IMR-90 (cell line): ENCODE measurements at regions not wholly inside any gene's neighbourhood (a gene's known extent, or its start where the extent isn't known, plus 50 kb on each side); places are given as distances from the start of the nearest gene placed in this dataset.

Experiments
- ATAC-seq: fragments of 200-7000 bp; cut with Tn5 transposase; 2 replicates; pipeline ENCODE4 v1.9.1; 2020; ENCODE audit warnings: low read depth, mild to moderate bottlenecking, moderate library complexity
- BruUV-seq: library from RNA; stranded (reverse); fragments of 400-500 nt; replicated peaks from 2 replicates; lab custom pipeline; 2021; lab: Mats Ljungman, UMichigan
- CTCF ChIA-PET: fragments of 300-600 bp; formaldehyde crosslinking; extraction: SDS; loops from one replicate; lab custom pipeline; 2021; ENCODE audit warnings: antibody characterized with exemption; lab: Yijun Ruan, JAX
- POLR2A ChIA-PET: fragments of 300-600 bp; sonication (Branson Sonifier 250); formaldehyde crosslinking; loops from one replicate; lab custom pipeline; 2022; ENCODE audit warnings: antibody characterized with exemption; ENCODE audit not compliant: unreplicated experiment; lab: Charles Lee
- DNase-seq: peaks from one replicate; pipeline ENCODE4 v3.0.0; 2013
- H2AFZ ChIP-seq: replicated peaks from 2 replicates; pipeline ENCODE3; 2013; ENCODE audit warnings: low read length, mild to moderate bottlenecking; ENCODE audit not compliant: poor library complexity
- H2AK5ac ChIP-seq: 2 replicates; pipeline ENCODE4 v1.6.1; 2013; ENCODE audit warnings: low read depth, low read length, inconsistent platforms
- H2AK9ac ChIP-seq: replicated peaks from 2 replicates; pipeline ENCODE3; 2013; ENCODE audit warnings: mild to moderate bottlenecking, low read depth, low read length, moderate library complexity; ENCODE audit not compliant: poor library complexity
- H2BK120ac ChIP-seq: 2 replicates; pipeline ENCODE4 v1.6.1; 2013; ENCODE audit warnings: low read depth, low read length, inconsistent platforms
- H2BK15ac ChIP-seq: 3 replicates; pipeline ENCODE4 v1.6.1; 2013; ENCODE audit warnings: low read depth, low read length, inconsistent platforms
- H2BK20ac ChIP-seq: 2 replicates; pipeline ENCODE4 v1.6.1; 2013; ENCODE audit warnings: low read depth, mild to moderate bottlenecking, inconsistent platforms, low read length, moderate library complexity
- H2BK5ac ChIP-seq: 2 replicates; pipeline ENCODE4 v1.6.1; 2013; ENCODE audit warnings: mild to moderate bottlenecking, low read depth, low read length, inconsistent platforms; ENCODE audit not compliant: poor library complexity, severe bottlenecking
- H3K14ac ChIP-seq: replicated peaks from 2 replicates; pipeline ENCODE4 v1.6.1; 2013; ENCODE audit warnings: low read depth, low read length, inconsistent platforms
- H3K18ac ChIP-seq: 2 replicates; pipeline ENCODE4 v1.6.1; 2013; ENCODE audit warnings: low read depth, low read length, control low read depth
- H3K23ac ChIP-seq: 2 replicates; pipeline ENCODE4 v1.6.1; 2013; ENCODE audit warnings: low read depth, low read length, inconsistent platforms
- H3K27ac ChIP-seq: 2 replicates; pipeline ENCODE4 v1.5.1; 2013; ENCODE audit warnings: mild to moderate bottlenecking, control low read depth, low read length; ENCODE audit not compliant: insufficient read depth
- H3K27me3 ChIP-seq: 2 replicates; pipeline ENCODE4 v1.6.1; 2013; ENCODE audit warnings: low read length; ENCODE audit not compliant: control insufficient read depth, insufficient read depth
- H3K36me3 ChIP-seq: 2 replicates; pipeline ENCODE4 v1.6.1; 2013; ENCODE audit warnings: low read length, mixed read lengths; ENCODE audit not compliant: control insufficient read depth, insufficient read depth
- H3K4ac ChIP-seq: 2 replicates; pipeline ENCODE4 v1.6.1; 2013; ENCODE audit warnings: low read depth, low read length, inconsistent platforms
- H3K4me1 ChIP-seq: 2 replicates; pipeline ENCODE4 v1.6.1; 2013; ENCODE audit warnings: low read length, mixed read lengths; ENCODE audit not compliant: control insufficient read depth, insufficient read depth
- H3K4me2 ChIP-seq: 2 replicates; pipeline ENCODE4 v1.6.1; 2013; ENCODE audit warnings: low read depth, mild to moderate bottlenecking, control low read depth, low read length, moderate library complexity
- H3K4me3 ChIP-seq: 2 replicates; pipeline ENCODE4 v1.5.1; 2013; ENCODE audit warnings: low read depth, mild to moderate bottlenecking, control low read depth, low read length, moderate library complexity; ENCODE audit not compliant: insufficient read depth
- H3K56ac ChIP-seq: 2 replicates; pipeline ENCODE4 v1.6.1; 2013; ENCODE audit warnings: low read length, inconsistent platforms; ENCODE audit not compliant: insufficient read depth; ENCODE audit errors: extremely low read depth
- H3K79me1 ChIP-seq, 2 experiments: 2 replicates each; pipeline ENCODE4 v1.6.1; 2013; ENCODE audit warnings: low read length in 2 of 2, inconsistent platforms in 1 of 2, low read depth in 1 of 2
- H3K9ac ChIP-seq: 2 replicates; pipeline ENCODE4 v1.6.1; 2013; ENCODE audit warnings: low read depth, low read length, control low read depth
- H3K9me1 ChIP-seq: 2 replicates; pipeline ENCODE4 v1.6.1; 2013; ENCODE audit warnings: low read length, inconsistent platforms; ENCODE audit not compliant: insufficient read depth
- H3K9me3 ChIP-seq: 2 replicates; pipeline ENCODE4 v1.6.1; 2013; ENCODE audit warnings: low read length; ENCODE audit not compliant: control insufficient read depth, insufficient read depth
- H4K20me1 ChIP-seq: 2 replicates; pipeline ENCODE4 v1.6.1; 2013; ENCODE audit warnings: low read length, inconsistent platforms; ENCODE audit not compliant: insufficient read depth
- H4K5ac ChIP-seq: 2 replicates; pipeline ENCODE4 v1.6.1; 2013; ENCODE audit warnings: mild to moderate bottlenecking, low read depth, low read length, control low read depth
- H4K8ac ChIP-seq, 2 experiments: 2 replicates each; pipeline ENCODE4 v1.6.1; 2013; ENCODE audit warnings: low read depth in 2 of 2, low read length in 2 of 2, control low read depth in 1 of 2, inconsistent platforms in 1 of 2
- H4K91ac ChIP-seq: 2 replicates; pipeline ENCODE4 v1.6.1; 2013; ENCODE audit warnings: low read depth, low read length, inconsistent platforms; ENCODE audit not compliant: insufficient read depth
- CEBPB ChIP-seq: IDR thresholded peaks from 2 replicates; pipeline ENCODE4 v1.6.1; 2012; ENCODE audit warnings: low read depth, low read length, improper control_type of control experiment
- CTCF ChIP-seq: conservative IDR thresholded peaks from 2 replicates; pipeline ENCODE4 v1.5.1; 2012; ENCODE audit warnings: mild to moderate bottlenecking, low read depth, low read length, improper control_type of control experiment
- MAFK ChIP-seq: IDR thresholded peaks from 2 replicates; pipeline ENCODE4 v1.6.1; 2012; ENCODE audit warnings: low read depth, low read length, improper control_type of control experiment
- MAZ ChIP-seq: IDR thresholded peaks from 2 replicates; pipeline ENCODE4 v1.6.1; 2012; ENCODE audit warnings: low read depth, mild to moderate bottlenecking, low read length, improper control_type of control experiment, moderate library complexity, borderline replicate concordance
- MXI1 ChIP-seq: IDR thresholded peaks from 2 replicates; pipeline ENCODE4 v1.6.1; 2012; ENCODE audit warnings: low read depth, mild to moderate bottlenecking, low read length, moderate library complexity, borderline replicate concordance
- RAD21 ChIP-seq: IDR thresholded peaks from 2 replicates; pipeline ENCODE4 v1.6.1; 2012; ENCODE audit warnings: low read length, improper control_type of control experiment
- RCOR1 ChIP-seq: IDR thresholded peaks from 2 replicates; pipeline ENCODE4 v1.6.1; 2012; ENCODE audit warnings: mild to moderate bottlenecking, low read length, improper control_type of control experiment; ENCODE audit not compliant: insufficient replicate concordance
- RFX5 ChIP-seq: IDR thresholded peaks from 2 replicates; pipeline ENCODE4 v1.8.0; 2012; ENCODE audit warnings: low read depth, mild to moderate bottlenecking, low read length, moderate library complexity
- USF2 ChIP-seq: fragments of 150-350 bp; IDR thresholded peaks from 2 replicates; pipeline ENCODE4 v1.6.1; 2017; ENCODE audit warnings: mild to moderate bottlenecking, antibody characterized with exemption, low read length, low read depth
- WGBS, 2 experiments: methylation state at CpG; one replicate each; pipeline versions ENCODE4 v1.1.5 to v1.1.7; 2013; ENCODE audit warnings: missing lambda C conversion rate in 2 of 2; ENCODE audit not compliant: insufficient read length in 1 of 2; ENCODE audit errors: extremely low coverage in 2 of 2; 5-methylcytosine and 5-hydroxymethylcytosine counted together
- dilution Hi-C: fragments of 300-500 bp; cut with HindIII; formaldehyde crosslinking; loops from one replicate; pipeline ENCODE4 v1.14.3; 2018; ENCODE audit warnings: low sequenced_read_pairs; ENCODE audit not compliant: unreplicated experiment
- in situ Hi-C: fragments of 300-500 bp; cut with MboI; formaldehyde crosslinking; loops from 3 replicates; pipeline ENCODE4 v1.14.3; 2019; ENCODE audit warnings: low sequenced_read_pairs, inconsistent platforms, mixed read lengths
- intact Hi-C: fragments of 100-400 bp; cut with micrococcal nuclease; formaldehyde crosslinking; loops from 2 replicates; pipeline ENCODE4 v1.10.0; 2022

DNA sequence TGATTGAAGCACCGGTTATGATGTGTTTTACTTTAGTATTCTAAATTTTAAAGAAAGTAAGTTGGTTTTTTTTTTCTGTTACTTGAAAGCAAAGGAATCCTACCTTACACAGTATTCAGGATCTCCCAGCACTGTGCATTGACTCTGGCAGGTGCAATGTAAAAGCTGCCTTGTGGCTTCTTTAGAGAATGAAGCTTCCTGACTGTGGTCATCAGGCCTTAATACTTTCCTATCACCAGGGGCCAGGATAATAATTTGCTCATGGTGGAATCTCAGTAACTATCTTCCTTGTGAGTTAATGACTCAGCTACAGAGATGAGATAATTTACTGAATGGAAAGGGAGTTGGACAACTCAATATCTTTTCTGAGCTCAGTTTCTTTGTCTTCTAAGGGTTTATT is 435.5 kb upstream of the ZNF608 start:
- Histone ChIP-seq H3K9me3 (no peaks in the 10 kb centered on the region), H4K5ac (no peak overlapping the region), H3K18ac (no peak overlapping the region), H2BK5ac (no peak overlapping the region), H3K14ac (no peak overlapping the region), H3K27me3 (no peaks in the 10 kb centered on the region), H3K56ac (no peak overlapping the region), H2AK5ac (no peak overlapping the region), H2AFZ (no peak overlapping the region), H3K23ac (no peak overlapping the region), H2BK20ac (no peak overlapping the region), H3K4me1 (no peaks in the 10 kb centered on the region), H3K36me3 (no peaks in the 10 kb centered on the region), H3K27ac (no peak overlapping the region), H3K4me3 (no peak overlapping the region), H4K91ac (no peak overlapping the region), H4K8ac (no peak overlapping the region), H3K9ac (no peak overlapping the region), H3K4ac (no peak overlapping the region), H3K79me1 (no peaks in the 10 kb centered on the region), H4K20me1 (no peaks in the 10 kb centered on the region), H3K4me2 (no peak overlapping the region), H2BK120ac (no peak overlapping the region), H2AK9ac (no peak overlapping the region), H2BK15ac (no peak overlapping the region), H3K9me1 (no peaks in the 10 kb centered on the region)
- WGBS, 2 experiments: no CpG with 5 or more reads among the region's 1 CpG
- ATAC-seq: no peak
- ChIA-PET POLR2A (no interaction called here), CTCF (interaction anchor here (1.0 kb wide), 2 partner anchors 17 to 53 kb away, joined by 3 read pairs; no protein-coding TSS in a partner anchor)
- BruUV-seq: no TSS peak
- dilution Hi-C loops (no loop called here), in situ Hi-C loops (no loop called here), intact Hi-C loops (no loop called here)
- DNase-seq: no peak
- TF ChIP-seq CEBPB (no peak), USF2 (no peak), MAFK (no peak), MAZ (no peak), RFX5 (no peak), CTCF (no peak), RAD21 (no peak), MXI1 (no peak), RCOR1 (no peak)
